ENCODE measurements at regions not wholly inside any gene's neighbourhood (a gene's known extent, or its start where the extent isn't known, plus 50 kb on each side); places are given as distances from the start of the nearest gene placed in this dataset.

DNA sequence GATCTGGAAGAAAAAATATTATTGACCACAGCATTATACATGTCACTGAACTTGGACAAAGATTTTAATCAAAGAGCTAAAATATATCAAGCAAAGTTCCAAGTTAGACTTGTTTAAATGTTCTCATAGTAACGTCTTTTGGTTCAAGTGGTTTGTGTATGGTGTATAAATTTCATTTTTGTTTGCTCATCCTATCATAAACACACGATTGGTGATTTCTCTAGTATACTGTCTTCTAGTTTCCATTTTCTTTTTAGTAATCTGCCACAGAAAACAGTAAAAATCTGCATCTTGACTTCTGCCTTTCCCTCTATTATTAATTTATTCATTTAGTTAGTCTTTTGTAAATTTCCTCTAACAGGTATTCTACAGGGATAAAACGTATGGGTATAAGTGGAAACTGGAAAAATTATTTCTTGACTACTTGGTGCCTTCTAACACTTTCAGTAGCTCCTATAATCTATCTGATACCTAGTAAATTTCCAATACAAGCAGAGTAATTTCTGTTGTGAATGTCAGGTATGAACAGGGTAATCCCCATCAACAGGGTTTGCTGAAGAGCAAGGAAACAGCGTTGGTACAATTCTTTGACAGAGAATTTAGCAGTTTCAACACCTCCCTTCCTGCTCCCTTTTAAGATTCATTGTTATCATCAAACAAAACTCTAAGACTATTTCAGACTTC, 268.0 kb downstream of the PTPRC start:
- Histone ChIP-seq H3K9ac (ENCODE audit: low read depth in 2 of 2, low read length in 2 of 2) (no peak overlapping the region), H3K27me3 (no peaks in the 10 kb centered on the region), H3K4me1 (no peaks in the 10 kb centered on the region), H3K4me3 (no peak overlapping the region), H3K27ac (no peak overlapping the region), H3K9me3 (no peaks in the 10 kb centered on the region), H3K36me3 (no peaks in the 10 kb centered on the region)
- intact Hi-C loops (cut with DNase I) = no loop called here
- DNase-seq = no peak
- TF ChIP-seq, protein P1, sequence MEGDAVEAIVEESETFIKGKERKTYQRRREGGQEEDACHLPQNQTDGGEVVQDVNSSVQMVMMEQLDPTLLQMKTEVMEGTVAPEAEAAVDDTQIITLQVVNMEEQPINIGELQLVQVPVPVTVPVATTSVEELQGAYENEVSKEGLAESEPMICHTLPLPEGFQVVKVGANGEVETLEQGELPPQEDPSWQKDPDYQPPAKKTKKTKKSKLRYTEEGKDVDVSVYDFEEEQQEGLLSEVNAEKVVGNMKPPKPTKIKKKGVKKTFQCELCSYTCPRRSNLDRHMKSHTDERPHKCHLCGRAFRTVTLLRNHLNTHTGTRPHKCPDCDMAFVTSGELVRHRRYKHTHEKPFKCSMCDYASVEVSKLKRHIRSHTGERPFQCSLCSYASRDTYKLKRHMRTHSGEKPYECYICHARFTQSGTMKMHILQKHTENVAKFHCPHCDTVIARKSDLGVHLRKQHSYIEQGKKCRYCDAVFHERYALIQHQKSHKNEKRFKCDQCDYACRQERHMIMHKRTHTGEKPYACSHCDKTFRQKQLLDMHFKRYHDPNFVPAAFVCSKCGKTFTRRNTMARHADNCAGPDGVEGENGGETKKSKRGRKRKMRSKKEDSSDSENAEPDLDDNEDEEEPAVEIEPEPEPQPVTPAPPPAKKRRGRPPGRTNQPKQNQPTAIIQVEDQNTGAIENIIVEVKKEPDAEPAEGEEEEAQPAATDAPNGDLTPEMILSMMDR (IDR thresholded peaks at IDR 0.05) = no peak

DNA sequence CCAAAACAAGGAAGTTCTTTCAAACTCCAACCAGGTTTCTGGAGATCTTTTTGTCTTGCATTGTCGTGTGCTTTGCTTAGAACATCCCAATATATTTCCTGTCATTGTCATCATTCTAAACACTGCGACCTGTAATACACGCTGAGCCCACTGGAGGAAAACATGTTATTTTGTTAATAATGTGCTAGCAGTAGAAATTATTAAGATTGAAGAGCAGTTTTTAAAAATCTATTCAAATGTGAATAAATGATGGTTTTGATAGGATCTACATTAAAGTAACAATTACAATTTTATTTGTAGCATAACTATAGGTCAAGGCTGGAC, 268.5 kb downstream of the PTPRC start:
- no peaks in the 10 kb centered on the region for H3K9me3 ChIP-seq
- H3K36me3 ChIP-seq = no peaks in the 10 kb centered on the region
- intact Hi-C loops (cut with DNase I) = no loop called here
- H3K27ac ChIP-seq = no peak overlapping the region
- DNase-seq = no peak
- H3K27me3 ChIP-seq = no peaks in the 10 kb centered on the region
- no peaks in the 10 kb centered on the region for H3K4me1 ChIP-seq
- H3K9ac ChIP-seq (ENCODE audit: low read depth in 2 of 2, low read length in 2 of 2) = no peak overlapping the region
- TF ChIP-seq, protein P1 (IDR thresholded peaks at IDR 0.05) = no peak
- H3K4me3 ChIP-seq = no peak overlapping the region

DNA sequence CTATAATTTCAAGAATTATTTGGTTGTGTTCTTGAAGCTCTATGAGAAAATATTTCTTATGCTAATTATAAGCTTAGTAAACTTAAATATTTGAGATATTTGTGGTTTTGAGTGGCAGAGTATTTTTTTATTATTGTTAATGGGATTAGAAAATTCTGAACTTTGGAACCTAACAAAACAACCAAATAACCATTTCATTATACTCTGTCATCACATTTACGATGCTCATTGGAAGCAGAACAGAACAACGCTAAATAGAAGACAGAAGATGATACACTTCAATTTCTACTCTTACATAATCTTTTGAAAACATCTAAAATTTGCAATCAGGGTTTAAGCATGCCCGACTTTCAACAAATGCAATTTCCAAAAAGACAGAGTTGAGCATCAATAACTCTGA, 270.2 kb downstream of the PTPRC start:
- no peak overlapping the region for H3K27ac ChIP-seq
- H3K4me3 ChIP-seq = no peak overlapping the region
- H3K27me3 ChIP-seq = no peaks in the 10 kb centered on the region
- no peak for DNase-seq
- intact Hi-C loops (cut with DNase I) = no loop called here
- no peaks in the 10 kb centered on the region for H3K9me3 ChIP-seq
- H3K4me1 ChIP-seq = no peaks in the 10 kb centered on the region
- TF ChIP-seq, protein P1 (IDR thresholded peaks at IDR 0.05) = no peak
- no peaks in the 10 kb centered on the region for H3K36me3 ChIP-seq
- no peak overlapping the region for H3K9ac ChIP-seq (ENCODE audit: low read depth in 2 of 2, low read length in 2 of 2)

DNA sequence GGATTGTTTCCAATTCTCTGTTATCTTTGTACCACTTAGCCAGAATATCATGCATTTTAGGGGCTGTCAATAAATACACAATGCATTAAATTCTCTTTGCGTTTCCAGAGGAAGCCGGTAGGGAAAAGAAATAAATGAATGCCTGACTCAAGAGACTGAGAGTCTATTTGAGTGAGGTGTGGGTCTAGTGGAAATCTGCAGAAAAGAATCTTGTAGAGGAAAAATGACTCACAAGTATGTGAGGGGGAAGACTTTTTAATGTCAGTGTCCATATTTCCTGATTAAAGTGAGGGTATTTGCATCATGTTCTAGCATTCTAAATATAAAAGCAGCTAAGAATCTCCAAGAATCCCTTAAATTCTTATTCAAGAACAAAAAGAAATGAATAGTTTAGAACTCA, 271.1 kb downstream of the PTPRC start:
- H3K4me3 ChIP-seq = no peak overlapping the region
- TF ChIP-seq, protein P1 (IDR thresholded peaks at IDR 0.05) = no peak
- no peaks in the 10 kb centered on the region for H3K9me3 ChIP-seq
- no peak overlapping the region for H3K27ac ChIP-seq
- no peak for DNase-seq
- H3K4me1 ChIP-seq = no peaks in the 10 kb centered on the region
- H3K36me3 ChIP-seq = no peaks in the 10 kb centered on the region
- intact Hi-C loops (cut with DNase I) = no loop called here
- H3K27me3 ChIP-seq = no peaks in the 10 kb centered on the region
- no peak overlapping the region for H3K9ac ChIP-seq (ENCODE audit: low read depth in 2 of 2, low read length in 2 of 2)

DNA sequence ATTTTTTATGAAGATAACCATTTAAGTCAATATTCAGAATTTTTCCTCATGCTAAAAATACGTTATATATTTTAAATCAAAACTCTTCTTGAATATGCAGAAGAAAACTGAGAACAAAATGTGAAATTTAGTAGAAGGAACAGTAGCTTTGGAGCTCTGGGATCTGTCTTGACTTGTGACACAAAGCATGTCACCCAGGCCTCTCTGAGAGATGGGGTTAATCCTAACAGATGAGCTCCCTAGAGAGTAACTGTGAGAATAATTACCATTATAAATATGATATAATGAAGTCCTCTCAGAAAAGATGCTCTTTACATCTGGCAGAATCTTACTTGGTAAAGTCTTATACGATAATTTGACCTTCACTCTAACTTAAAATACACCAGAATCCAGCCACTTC, 272.0 kb downstream of the PTPRC start:
- H3K4me1 ChIP-seq = no peaks in the 10 kb centered on the region
- H3K27me3 ChIP-seq = no peaks in the 10 kb centered on the region
- no peaks in the 10 kb centered on the region for H3K9me3 ChIP-seq
- no peak overlapping the region for H3K27ac ChIP-seq
- H3K9ac ChIP-seq (ENCODE audit: low read depth in 2 of 2, low read length in 2 of 2) = no peak overlapping the region
- intact Hi-C loops (cut with DNase I) = no loop called here
- H3K36me3 ChIP-seq = no peaks in the 10 kb centered on the region
- DNase-seq = no peak
- H3K4me3 ChIP-seq = no peak overlapping the region
- TF ChIP-seq, protein P1 (IDR thresholded peaks at IDR 0.05) = no peak

Data from colonic mucosa (tissue), 4 donors.